GM12892 (cell line): ENCODE measurements at regions not wholly inside any gene's neighbourhood (a gene's known extent, or its start where the extent isn't known, plus 50 kb on each side); places are given as distances from the start of the nearest gene placed in this dataset.

Source experiments
- POLR2A ChIP-seq: IDR thresholded peaks from 2 replicates; pipeline ENCODE4 v1.6.1; 2011; ENCODE audit warnings: low read depth, low read length, control low read depth
- TAF1 ChIP-seq: IDR thresholded peaks from 2 replicates; pipeline ENCODE4 v1.6.1; 2011; ENCODE audit warnings: low read depth, mild to moderate bottlenecking, control low read depth, low read length, borderline replicate concordance

GRCh38 chr7:17044396-17044795, 162.6 kb upstream of the AGR3 start:
- TF ChIP-seq POLR2A, result no peak
- TF ChIP-seq TAF1, result no peak
